SU-DHL-6 (cell line): ENCODE measurements at regions not wholly inside any gene's neighbourhood (a gene's known extent, or its start where the extent isn't known, plus 50 kb on each side); places are given as distances from the start of the nearest gene placed in this dataset.

Experiments used
- H2AFZ ChIP-seq: fragments of 200-600 bp; sonication (generic); 2 replicates; pipeline ENCODE4 v1.6.1; 2014; ENCODE audit warnings: low read depth, mild to moderate bottlenecking, moderate library complexity, mixed read lengths, antibody characterized with exemption, low read length; ENCODE audit not compliant: severe bottlenecking
- H3F3A ChIP-seq: fragments of 200-600 bp; shearing (Covaris generic); 2 replicates; pipeline ENCODE4 v1.6.0; 2016; ENCODE audit warnings: antibody characterized with exemption, mild to moderate bottlenecking; ENCODE audit not compliant: insufficient read depth
- H3K27ac ChIP-seq: fragments of 200-600 bp; sonication (generic); 2 replicates; pipeline ENCODE4 v1.5.1; 2016; ENCODE audit warnings: low read depth, mild to moderate bottlenecking, low read length, moderate library complexity, mixed read lengths
- H3K27me3 ChIP-seq: fragments of 200-600 bp; sonication (generic), shearing (Covaris generic); 2 replicates; pipeline ENCODE4 v1.6.0; 2014; ENCODE audit warnings: mild to moderate bottlenecking, low read length
- H3K36me3 ChIP-seq: fragments of 200-600 bp; sonication (generic); 2 replicates; pipeline ENCODE4 v1.6.1; 2014; ENCODE audit warnings: mild to moderate bottlenecking, low read length, mixed read lengths
- H3K4me2 ChIP-seq: fragments of 300-600, 200-600 bp; shearing (Covaris generic), sonication (generic); 2 replicates; pipeline ENCODE4 v1.6.0; 2014; ENCODE audit warnings: low read length, low read depth, mild to moderate bottlenecking; ENCODE audit not compliant: poor library complexity, severe bottlenecking
- H3K4me3 ChIP-seq: fragments of 200-600 bp; sonication (generic); 2 replicates; pipeline ENCODE4 v1.5.1; 2014; ENCODE audit warnings: antibody characterized with exemption, low read length, mild to moderate bottlenecking, mixed read lengths; ENCODE audit not compliant: insufficient read depth, poor library complexity, severe bottlenecking
- H3K79me2 ChIP-seq: fragments of 200-600 bp; sonication (generic); 2 replicates; pipeline ENCODE4 v1.6.1; 2014; ENCODE audit warnings: mild to moderate bottlenecking, low read length, moderate library complexity; ENCODE audit not compliant: insufficient read depth
- H3K9ac ChIP-seq: fragments of 200-600 bp; sonication (generic); 2 replicates; pipeline ENCODE4 v1.7.0; 2014; ENCODE audit warnings: mild to moderate bottlenecking, low read length
- H3K9me2 ChIP-seq: fragments of 200-600 bp; sonication (generic); replicated peaks from 2 replicates; pipeline ENCODE4 v1.6.1; 2014; ENCODE audit warnings: low read length; ENCODE audit not compliant: insufficient read depth
- H3K9me3 ChIP-seq: fragments of 200-600 bp; sonication (generic); 2 replicates; pipeline ENCODE4 v1.6.1; 2014; ENCODE audit warnings: low read length, mixed read lengths; ENCODE audit not compliant: insufficient read depth
- H4K20me1 ChIP-seq: fragments of 200-600 bp; sonication (generic); 2 replicates; pipeline ENCODE4 v1.6.1; 2014; ENCODE audit warnings: low read depth, mild to moderate bottlenecking, antibody characterized with exemption, low read length, moderate library complexity, mixed read lengths
- CTCF ChIP-seq: fragments of 200-600 bp; sonication (generic); IDR thresholded peaks from one replicate; pipeline ENCODE4 v1.5.1; 2017; ENCODE audit warnings: antibody characterized with exemption, mild to moderate bottlenecking, low read length, moderate library complexity; ENCODE audit not compliant: insufficient read depth, poor library complexity, severe bottlenecking
- EZH2phosphoT487 ChIP-seq: fragments of 200-600 bp; sonication (generic), shearing (Covaris generic); conservative IDR thresholded peaks from 2 replicates; pipeline ENCODE4 v1.6.1; 2018; ENCODE audit warnings: mild to moderate bottlenecking, antibody characterized with exemption, low read length, moderate library complexity, mixed read lengths

- Histone ChIP-seq H3F3A (no peaks in the 10 kb centered on the region), H3K9me2 (no peaks in the 10 kb centered on the region)
Measured at GRCh38 chr10:58106211-58107035, 161.3 kb downstream of the IPMK start.

GRCh38 chr10:58104351-58104751 lies 163.3 kb downstream of the IPMK start:
- no peak overlapping the region for H3K9ac ChIP-seq
- H3K9me2 ChIP-seq = no peaks in the 10 kb centered on the region
- no peaks in the 10 kb centered on the region for H3K36me3 ChIP-seq
- H3K4me2 ChIP-seq = no peak overlapping the region
- no peaks in the 10 kb centered on the region for H3K79me2 ChIP-seq
- H4K20me1 ChIP-seq = no peaks in the 10 kb centered on the region
- no peak overlapping the region for H2AFZ ChIP-seq
- no peak overlapping the region for H3K4me3 ChIP-seq
- no peaks in the 10 kb centered on the region for H3K9me3 ChIP-seq
- H3F3A ChIP-seq = no peaks in the 10 kb centered on the region
- no peak overlapping the region for H3K27ac ChIP-seq
- H3K27me3 ChIP-seq = no peaks in the 10 kb centered on the region; the same call in 1 of the 2 replicates
- no peak for TF ChIP-seq CTCF
- TF ChIP-seq EZH2phosphoT487 = no peak

More at GRCh38 chr10:58106211-58107035, 161.3 kb downstream of the IPMK start:
- Histone ChIP-seq H3K27me3 (no peaks in the 10 kb centered on the region; the same call in 1 of the 2 replicates), H3K4me2 (no peak overlapping the region), H3K27ac (no peak overlapping the region), H3K4me3 (no peak overlapping the region), H3K79me2 (no peaks in the 10 kb centered on the region), H4K20me1 (no peaks in the 10 kb centered on the region), H3K36me3 (no peaks in the 10 kb centered on the region), H3K9me3 (no peaks in the 10 kb centered on the region), H3K9ac (no peak overlapping the region), H2AFZ (no peak overlapping the region)
- TF ChIP-seq CTCF (no peak), EZH2phosphoT487 (no peak)

GRCh38 chr10:58102897-58103296 lies 164.8 kb downstream of the IPMK start:
- Histone ChIP-seq H3K9me2 (no peaks in the 10 kb centered on the region), H3K4me2 (no peak overlapping the region), H3K9me3 (no peaks in the 10 kb centered on the region), H3K27ac (no peak overlapping the region), H4K20me1 (no peaks in the 10 kb centered on the region), H3F3A (no peaks in the 10 kb centered on the region), H3K36me3 (no peaks in the 10 kb centered on the region), H3K4me3 (no peak overlapping the region), H3K27me3 (no peaks in the 10 kb centered on the region), H3K9ac (no peak overlapping the region), H2AFZ (no peak overlapping the region), H3K79me2 (no peaks in the 10 kb centered on the region)
- TF ChIP-seq EZH2phosphoT487 = no peak
- no peak for TF ChIP-seq CTCF
